ENCODE measurements at regions not wholly inside any gene's neighbourhood (a gene's known extent, or its start where the extent isn't known, plus 50 kb on each side); places are given as distances from the start of the nearest gene placed in this dataset.

DNA sequence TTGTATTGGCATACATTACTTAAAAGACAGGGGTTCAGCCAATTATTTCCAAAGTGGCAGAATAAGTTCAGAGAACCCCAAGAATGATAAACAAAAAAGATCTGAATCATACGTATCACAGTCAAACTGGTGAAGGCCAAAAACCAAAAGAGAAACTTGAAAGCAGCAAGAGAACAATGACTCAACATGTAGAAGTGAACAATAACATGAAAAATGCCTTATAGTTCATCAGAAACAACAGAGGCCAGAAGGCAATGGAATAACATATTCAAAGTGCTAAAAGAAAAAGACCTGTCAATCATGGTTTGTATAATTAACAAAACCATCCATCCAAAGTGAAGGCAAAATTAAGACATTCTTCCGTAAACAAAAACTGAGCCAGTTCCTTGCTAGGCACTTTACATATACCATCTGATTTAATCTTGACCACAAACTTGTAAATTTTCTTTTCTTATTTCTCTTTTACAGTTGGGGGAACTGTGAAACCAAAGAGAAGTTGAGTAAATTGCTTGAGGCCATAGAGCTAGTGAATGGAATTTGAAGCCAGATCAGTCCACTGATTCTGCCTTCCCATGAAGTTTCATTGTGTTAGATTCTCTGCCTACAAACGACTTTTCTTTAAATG lies 232.1 kb upstream of the SEL1L start:
- ChIA-PET POLR2A (no interaction called here), CTCF (no interaction called here)
- no peaks in the 10 kb centered on the region for H4K20me1 ChIP-seq (replicated peaks; ENCODE audit: control insufficient read depth, extremely low read depth, insufficient read depth, low read length)
- no peak overlapping the region for H3K9ac ChIP-seq (replicated peaks; ENCODE audit: extremely low read depth, insufficient read depth, low read length)
- BruUV-seq (replicated peaks), result no TSS peak
- no peaks in the 10 kb centered on the region for H3K27me3 ChIP-seq (ENCODE audit: control insufficient read depth in 2 of 2, insufficient read depth in 2 of 2, low read length in 2 of 2)
- no peak overlapping the region for H3K27ac ChIP-seq (ENCODE audit: insufficient read depth, low read depth, low read length)
- H3K4me1 ChIP-seq (ENCODE audit: control insufficient read depth, extremely low read depth, insufficient read depth, low read length), result no peaks in the 10 kb centered on the region
- no peak overlapping the region for H2AFZ ChIP-seq (ENCODE audit: low read depth, low read length)
- H3K79me2 ChIP-seq (ENCODE audit: control insufficient read depth, insufficient read depth, low read length), result no peaks in the 10 kb centered on the region
- H3K9me1 ChIP-seq (replicated peaks; ENCODE audit: control insufficient read depth, extremely low read depth, insufficient read depth, low read length), result no peaks in the 10 kb centered on the region
- H3K4me2 ChIP-seq (ENCODE audit: insufficient read depth, low read length), result no peak overlapping the region
- H3K9me3 ChIP-seq (replicated peaks; ENCODE audit: control insufficient read depth, insufficient read depth, low read length), result no peaks in the 10 kb centered on the region
- H3K36me3 ChIP-seq (ENCODE audit: control insufficient read depth in 2 of 2, extremely low read depth in 1 of 2, insufficient read depth in 2 of 2, low read length in 2 of 2), result no peaks in the 10 kb centered on the region
- FAIRE-seq (no peak), DNase-seq (ENCODE audit: low read depth, low spot score) (no peak)
- no peak overlapping the region for H3K4me3 ChIP-seq (replicated peaks in 1 of 3; ENCODE audit: insufficient read depth in 1 of 3, low read depth in 1 of 3, low read length in 3 of 3)
- intact Hi-C loops (cut with micrococcal nuclease), result no loop called here
- TF ChIP-seq JUN (IDR thresholded peaks at IDR 0.05; ENCODE audit: borderline replicate concordance, insufficient read depth, insufficient read length, low read depth), result no peak
- no peak for TF ChIP-seq EZH2 (IDR thresholded peaks at IDR 0.05; ENCODE audit: borderline replicate concordance, low read depth, low read length, severe bottlenecking)
- no peak for TF ChIP-seq GATA2 (IDR thresholded peaks at IDR 0.05; ENCODE audit: insufficient read depth, insufficient read length, low read depth, low read length)
- no peak for TF ChIP-seq POLR2AphosphoS5 (IDR thresholded peaks at IDR 0.05; ENCODE audit: insufficient read depth, low read depth, low read length)
- TF ChIP-seq, protein P1, sequence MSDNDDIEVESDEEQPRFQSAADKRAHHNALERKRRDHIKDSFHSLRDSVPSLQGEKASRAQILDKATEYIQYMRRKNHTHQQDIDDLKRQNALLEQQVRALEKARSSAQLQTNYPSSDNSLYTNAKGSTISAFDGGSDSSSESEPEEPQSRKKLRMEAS (IDR thresholded peaks at IDR 0.05; ENCODE audit: insufficient read depth, insufficient read length), result no peak
- TF ChIP-seq FOS (IDR thresholded peaks at IDR 0.05; ENCODE audit: borderline replicate concordance, insufficient read depth, low read length), result no peak
- no peak for TF ChIP-seq POLR2A (IDR thresholded peaks at IDR 0.05; ENCODE audit: low read depth, low read length)
- no peak for TF ChIP-seq MYC (IDR thresholded peaks at IDR 0.05; ENCODE audit: low read depth, low read length)
- TF ChIP-seq, protein P2, sequence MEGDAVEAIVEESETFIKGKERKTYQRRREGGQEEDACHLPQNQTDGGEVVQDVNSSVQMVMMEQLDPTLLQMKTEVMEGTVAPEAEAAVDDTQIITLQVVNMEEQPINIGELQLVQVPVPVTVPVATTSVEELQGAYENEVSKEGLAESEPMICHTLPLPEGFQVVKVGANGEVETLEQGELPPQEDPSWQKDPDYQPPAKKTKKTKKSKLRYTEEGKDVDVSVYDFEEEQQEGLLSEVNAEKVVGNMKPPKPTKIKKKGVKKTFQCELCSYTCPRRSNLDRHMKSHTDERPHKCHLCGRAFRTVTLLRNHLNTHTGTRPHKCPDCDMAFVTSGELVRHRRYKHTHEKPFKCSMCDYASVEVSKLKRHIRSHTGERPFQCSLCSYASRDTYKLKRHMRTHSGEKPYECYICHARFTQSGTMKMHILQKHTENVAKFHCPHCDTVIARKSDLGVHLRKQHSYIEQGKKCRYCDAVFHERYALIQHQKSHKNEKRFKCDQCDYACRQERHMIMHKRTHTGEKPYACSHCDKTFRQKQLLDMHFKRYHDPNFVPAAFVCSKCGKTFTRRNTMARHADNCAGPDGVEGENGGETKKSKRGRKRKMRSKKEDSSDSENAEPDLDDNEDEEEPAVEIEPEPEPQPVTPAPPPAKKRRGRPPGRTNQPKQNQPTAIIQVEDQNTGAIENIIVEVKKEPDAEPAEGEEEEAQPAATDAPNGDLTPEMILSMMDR (IDR thresholded peaks at IDR 0.05; ENCODE audit: extremely low read depth in 1 of 2, insufficient read depth in 1 of 2, low read depth in 1 of 2, low read length in 2 of 2), result no peak
- dilution Hi-C loops (cut with MboI; ENCODE audit: extremely low pct_ligation_motif_present, low sequenced_read_pairs), result no loop called here
